ENCODE measurements at regions not wholly inside any gene's neighbourhood (a gene's known extent, or its start where the extent isn't known, plus 50 kb on each side); places are given as distances from the start of the nearest gene placed in this dataset.

DNA sequence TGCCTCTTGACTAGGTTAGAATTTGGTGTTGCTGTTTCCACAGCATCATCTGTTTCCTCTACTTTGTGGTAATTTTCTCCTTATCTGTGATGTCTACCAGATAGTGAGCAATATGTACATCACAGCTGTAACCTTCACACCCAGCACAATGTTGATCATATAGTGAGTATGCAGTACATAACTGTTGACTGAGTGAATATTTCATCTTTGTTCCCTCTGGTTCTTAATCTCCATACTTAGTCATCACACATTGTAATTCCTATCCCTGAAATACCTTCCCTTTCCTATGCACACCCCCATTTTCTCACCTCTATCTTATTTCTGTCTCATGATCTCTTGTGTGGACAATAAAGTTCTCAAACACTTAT is 115.9 kb downstream of the KIF4B start:
- no peak overlapping the region for H3K4me3 ChIP-seq
- TF ChIP-seq CTCF (IDR thresholded peaks at IDR 0.05) = no peak
- no peak for ATAC-seq
- no peak for DNase-seq
- intact Hi-C loops (cut with DNase I) = no loop called here
- no peaks in the 10 kb centered on the region for H3K27me3 ChIP-seq
- H3K9me3 ChIP-seq = no peaks in the 10 kb centered on the region
- H3K27ac ChIP-seq = no peak overlapping the region
- no peaks in the 10 kb centered on the region for H3K4me1 ChIP-seq
- H3K36me3 ChIP-seq = no peaks in the 10 kb centered on the region

DNA sequence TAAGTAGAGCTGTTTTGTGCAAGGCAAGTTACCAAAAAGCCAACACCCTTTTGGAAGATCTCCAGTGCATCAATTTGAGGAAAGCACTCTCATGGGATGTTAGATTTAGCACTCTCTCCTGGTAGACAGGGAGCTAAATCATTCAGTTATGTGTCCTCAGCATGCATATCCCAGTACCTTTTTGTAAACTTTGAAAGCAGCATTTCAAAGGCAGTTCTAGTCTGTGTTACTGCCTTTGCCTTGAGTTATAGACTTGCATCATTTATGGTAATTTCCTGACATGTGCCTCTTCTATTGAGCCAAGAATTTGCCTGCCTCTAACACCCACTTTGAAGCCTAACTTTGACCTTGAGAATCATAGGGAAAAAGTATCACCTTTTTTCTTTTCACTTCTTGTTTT is 120.6 kb downstream of the KIF4B start:
- intact Hi-C loops (cut with DNase I) = no loop called here
- Histone ChIP-seq H3K9me3 (no peaks in the 10 kb centered on the region), H3K4me3 (no peak overlapping the region), H3K27me3 (no peaks in the 10 kb centered on the region), H3K36me3 (no peaks in the 10 kb centered on the region), H3K4me1 (no peaks in the 10 kb centered on the region), H3K27ac (no peak overlapping the region)
- no peak for ATAC-seq
- DNase-seq = no peak
- no peak for TF ChIP-seq CTCF (IDR thresholded peaks at IDR 0.05)

- no peaks in the 10 kb centered on the region for H3K9me3 ChIP-seq
- H3K4me3 ChIP-seq = no peak overlapping the region
- ATAC-seq = no peak
Observed at GRCh38 chr5:155136216-155136850, 122.8 kb downstream of the KIF4B start.

DNA sequence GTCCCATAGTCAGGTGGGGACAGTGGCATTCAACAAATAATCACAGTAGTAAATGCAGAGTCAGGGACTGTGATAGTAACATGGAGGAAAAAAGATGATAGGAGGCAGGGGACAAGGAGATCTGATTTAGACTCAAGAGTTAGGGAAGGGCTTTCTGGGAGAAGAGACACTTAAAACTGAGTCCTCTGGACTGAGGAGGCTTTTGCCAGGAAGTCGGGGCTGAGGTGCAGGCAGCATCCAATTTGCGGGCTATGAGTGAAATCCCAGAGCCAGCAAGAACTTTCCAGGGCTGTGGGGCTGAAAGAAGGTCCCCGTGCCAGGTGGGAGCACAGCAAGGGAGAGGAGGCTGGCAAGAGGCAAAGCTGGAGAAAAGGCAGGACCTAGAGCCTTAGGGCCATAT is 124.1 kb downstream of the KIF4B start:
- H3K4me3 ChIP-seq = no peak overlapping the region
- H3K27me3 ChIP-seq = no peaks in the 10 kb centered on the region
- DNase-seq (no peak), ATAC-seq (no peak)
- H3K36me3 ChIP-seq = no peaks in the 10 kb centered on the region
- no peaks in the 10 kb centered on the region for H3K9me3 ChIP-seq
- intact Hi-C loops (cut with DNase I) = no loop called here
- no peak for TF ChIP-seq CTCF (IDR thresholded peaks at IDR 0.05)
- H3K27ac ChIP-seq = no peak overlapping the region
- H3K4me1 ChIP-seq = no peaks in the 10 kb centered on the region

More at GRCh38 chr5:155136216-155136850, 122.8 kb downstream of the KIF4B start:
- H3K27me3 ChIP-seq = no peaks in the 10 kb centered on the region
- TF ChIP-seq CTCF (IDR thresholded peaks at IDR 0.05) = no peak
- no peaks in the 10 kb centered on the region for H3K4me1 ChIP-seq
- intact Hi-C loops (cut with DNase I) = no loop called here
- DNase-seq = no peak
- no peaks in the 10 kb centered on the region for H3K36me3 ChIP-seq
- no peak overlapping the region for H3K27ac ChIP-seq

- Histone ChIP-seq H3K27ac (no peak overlapping the region), H3K27me3 (no peaks in the 10 kb centered on the region), H3K4me3 (no peak overlapping the region), H3K9me3 (no peaks in the 10 kb centered on the region), H3K36me3 (no peaks in the 10 kb centered on the region), H3K4me1 (no peaks in the 10 kb centered on the region)
- no peak for ATAC-seq
- intact Hi-C loops (cut with DNase I) = no loop called here
- no peak for DNase-seq
- TF ChIP-seq CTCF (IDR thresholded peaks at IDR 0.05) = no peak
Observed at GRCh38 chr5:155140646-155141045, 127.1 kb downstream of the KIF4B start.

GRCh38 chr5:155144956-155145355 is 131.4 kb downstream of the KIF4B start:
- no peaks in the 10 kb centered on the region for H3K27me3 ChIP-seq
- H3K9me3 ChIP-seq = no peaks in the 10 kb centered on the region
- no peak for TF ChIP-seq CTCF (IDR thresholded peaks at IDR 0.05)
- DNase-seq = no peak
- H3K4me1 ChIP-seq = no peaks in the 10 kb centered on the region
- no peaks in the 10 kb centered on the region for H3K36me3 ChIP-seq
- intact Hi-C loops (cut with DNase I) = no loop called here
- no peak overlapping the region for H3K27ac ChIP-seq
- no peak overlapping the region for H3K4me3 ChIP-seq
- no peak for ATAC-seq
